COLO829 (cell line): ENCODE measurements at regions not wholly inside any gene's neighbourhood (a gene's known extent, or its start where the extent isn't known, plus 50 kb on each side); places are given as distances from the start of the nearest gene placed in this dataset.

Source experiments
- DNase-seq: peaks from one replicate; pipeline ENCODE4 v3.0.0; 2012; ENCODE audit warnings: low spot score

GRCh38 chr14:62097072-62097471, 334.9 kb downstream of the SNAPC1 start:
- DNase-seq = no peak

GRCh38 chr14:62097824-62098223, 335.6 kb downstream of the SNAPC1 start:
- no peak for DNase-seq

GRCh38 chr14:62098357-62098756, 336.1 kb downstream of the SNAPC1 start:
- no peak for DNase-seq

- DNase-seq = no peak
Measured at GRCh38 chr14:62099091-62099490, 336.9 kb downstream of the SNAPC1 start.

- DNase-seq = no peak
Measured at GRCh38 chr14:62101189-62101588, 339.0 kb downstream of the SNAPC1 start.

- DNase-seq = no peak
Measured at GRCh38 chr14:62101673-62102348, 339.6 kb downstream of the SNAPC1 start.

- DNase-seq = no peak
Measured at GRCh38 chr14:62102349-62102725, 340.1 kb downstream of the SNAPC1 start.

- DNase-seq = no peak
Measured at GRCh38 chr14:62103464-62103863, 341.2 kb downstream of the SNAPC1 start.

- no peak for DNase-seq
Measured at GRCh38 chr14:62110941-62111340, 348.7 kb downstream of the SNAPC1 start.

- DNase-seq = no peak
Measured at GRCh38 chr14:62117010-62117750, 355.0 kb downstream of the SNAPC1 start.

GRCh38 chr14:62117751-62118105, 355.5 kb downstream of the SNAPC1 start:
- DNase-seq = no peak

GRCh38 chr14:62118461-62118860, 356.2 kb downstream of the SNAPC1 start:
- DNase-seq = no peak

- DNase-seq = no peak
Measured at GRCh38 chr14:62118871-62119270, 356.7 kb downstream of the SNAPC1 start.

GRCh38 chr14:62123961-62124360, 361.7 kb downstream of the SNAPC1 start:
- DNase-seq = no peak

- DNase-seq = no peak
Measured at GRCh38 chr14:62125793-62126192, 363.6 kb downstream of the SNAPC1 start.

GRCh38 chr14:62126879-62127478, 364.8 kb downstream of the SNAPC1 start:
- DNase-seq = peak; percentile 47

GRCh38 chr14:62130441-62130840, 368.2 kb downstream of the SNAPC1 start:
- no peak for DNase-seq

GRCh38 chr14:62133776-62134550, 371.7 kb downstream of the SNAPC1 start:
- DNase-seq = no peak

GRCh38 chr14:62138593-62138992, 376.4 kb downstream of the SNAPC1 start:
- no peak for DNase-seq

- no peak for DNase-seq
Measured at GRCh38 chr14:62141139-62141538, 378.9 kb downstream of the SNAPC1 start.

GRCh38 chr14:62143245-62143644, 381.0 kb downstream of the SNAPC1 start:
- no peak for DNase-seq

GRCh38 chr14:62144863-62145262, 382.6 kb downstream of the SNAPC1 start:
- no peak for DNase-seq

GRCh38 chr14:62146030-62146429, 383.8 kb downstream of the SNAPC1 start:
- no peak for DNase-seq
